H1 (cell line): ENCODE measurements at regions not wholly inside any gene's neighbourhood (a gene's known extent, or its start where the extent isn't known, plus 50 kb on each side); places are given as distances from the start of the nearest gene placed in this dataset.

Experiments used
- BCL11A ChIP-seq, 2 experiments: IDR thresholded peaks; one replicate each; pipeline ENCODE4 v1.6.1; 2011; ENCODE audit warnings: low read depth in 2 of 2, low read length in 2 of 2, mild to moderate bottlenecking in 2 of 2
- HDAC2 ChIP-seq, 2 experiments: fragments of 300-600 bp in 1 of 2; sonication (generic) in 1 of 2; IDR thresholded peaks; 2 replicates each; pipeline ENCODE4 v1.6.1; 2011 to 2012; ENCODE audit warnings: low read depth in 2 of 2, low read length in 2 of 2, mild to moderate bottlenecking in 2 of 2, moderate library complexity in 2 of 2, borderline replicate concordance in 1 of 2, inconsistent platforms in 1 of 2
- TAF7 ChIP-seq: optimal IDR thresholded peaks from 2 replicates; pipeline ENCODE3; 2011; ENCODE audit warnings: low read depth, mild to moderate bottlenecking, inconsistent platforms, low read length, moderate library complexity, borderline replicate concordance

DNA sequence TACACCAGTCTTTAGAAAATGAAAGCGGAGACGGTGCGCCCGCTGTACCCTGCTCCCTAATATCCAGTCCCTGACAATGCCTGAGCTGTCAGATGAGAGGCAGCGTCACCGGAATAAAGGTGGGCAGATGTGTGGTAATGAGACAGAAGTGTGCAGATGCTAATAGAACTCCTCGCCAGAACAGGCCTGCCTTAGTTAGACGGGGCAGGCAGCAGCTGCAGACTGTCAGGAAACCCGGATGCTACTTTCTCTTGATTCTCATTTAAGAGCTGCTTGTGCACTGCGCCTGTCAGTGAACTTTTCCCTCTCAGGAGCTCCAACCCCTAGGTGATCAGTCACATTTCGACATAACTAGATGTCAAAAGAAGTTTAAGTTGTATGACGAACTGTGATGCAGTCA, 221.8 kb upstream of the IRX3 start (continued):
- TF ChIP-seq TAF7 (no peak), BCL11A (IDR thresholded peaks at IDR 0.05; ENCODE audit: low read depth in 2 of 2, low read length in 2 of 2) (no peak), HDAC2 (IDR thresholded peaks at IDR 0.05; ENCODE audit: borderline replicate concordance in 1 of 2, low read depth in 2 of 2, low read length in 2 of 2) (no peak)
